Neural cell (in vitro differentiated cells): ENCODE measurements at regions not wholly inside any gene's neighbourhood (a gene's known extent, or its start where the extent isn't known, plus 50 kb on each side); places are given as distances from the start of the nearest gene placed in this dataset.
A peak's percentile ranks its signal among the peaks of the same experiment; 100 is the strongest.

Source experiments
- H2AFZ ChIP-seq: fragments of 200-600, 300-800 bp; sonication (generic), shearing (Covaris generic); 2 replicates; pipeline ENCODE4 v1.6.0; 2014; ENCODE audit warnings: low read depth, mild to moderate bottlenecking, antibody characterized with exemption, low read length, moderate library complexity
- H3F3A ChIP-seq: fragments of 200-600 bp; shearing (Covaris generic); 2 replicates; pipeline ENCODE4 v1.6.1; 2016; ENCODE audit warnings: mild to moderate bottlenecking, moderate library complexity, mixed read lengths, antibody characterized with exemption, low read length; ENCODE audit not compliant: insufficient read depth, poor library complexity, severe bottlenecking
- H3K27ac ChIP-seq: fragments of 200-600, 300-800 bp; sonication (generic), shearing (Covaris generic); 2 replicates; pipeline ENCODE4 v1.5.1; 2014; ENCODE audit warnings: mild to moderate bottlenecking, low read length, moderate library complexity
- H3K27me3 ChIP-seq: fragments of 300-800, 200-600 bp; sonication (generic), shearing (Covaris generic); 2 replicates; pipeline ENCODE4 v1.6.0; 2014; ENCODE audit warnings: mild to moderate bottlenecking, low read depth, low read length, moderate library complexity; ENCODE audit not compliant: insufficient read depth
- H3K36me3 ChIP-seq: fragments of 300-800, 200-600 bp; sonication (generic), shearing (Covaris generic); 2 replicates; pipeline ENCODE4 v1.5.1; 2014; ENCODE audit warnings: mild to moderate bottlenecking, antibody characterized with exemption, low read length, moderate library complexity; ENCODE audit not compliant: insufficient read depth
- H3K4me2 ChIP-seq: fragments of 300-800, 200-600 bp; sonication (generic), shearing (Covaris generic); 2 replicates; pipeline ENCODE4 v1.6.0; 2014; ENCODE audit warnings: mild to moderate bottlenecking, low read length
- H3K4me3 ChIP-seq: fragments of 300-800, 200-600 bp; sonication (generic), shearing (Covaris generic); 2 replicates; pipeline ENCODE4 v1.5.1; 2014; ENCODE audit warnings: mild to moderate bottlenecking, low read length, moderate library complexity
- H3K79me2 ChIP-seq: fragments of 200-600 bp; shearing (Covaris generic); replicated peaks from 2 replicates; pipeline ENCODE4 v1.6.0; 2014; ENCODE audit warnings: mild to moderate bottlenecking, low read length, moderate library complexity; ENCODE audit not compliant: insufficient read depth
- H3K9ac ChIP-seq: fragments of 300-800, 200-600 bp; sonication (generic), shearing (Covaris generic); 2 replicates; pipeline ENCODE4 v1.6.1; 2016; ENCODE audit warnings: mild to moderate bottlenecking, low read length, mixed read lengths
- H3K9me2 ChIP-seq: fragments of 200-600 bp; shearing (Covaris generic); 2 replicates; pipeline ENCODE4 v1.6.1; 2016; ENCODE audit warnings: mild to moderate bottlenecking, low read length, mixed read lengths; ENCODE audit not compliant: insufficient read depth
- H3K9me3 ChIP-seq: fragments of 200-600, 300-800 bp; sonication (generic), shearing (Covaris generic); 2 replicates; pipeline ENCODE4 v1.6.1; 2016; ENCODE audit warnings: mild to moderate bottlenecking, mixed run types, low read length, moderate library complexity, mixed read lengths
- H4K20me1 ChIP-seq: fragments of 200-600 bp; shearing (Covaris generic); 2 replicates; pipeline ENCODE4 v1.6.1; 2016; ENCODE audit warnings: mild to moderate bottlenecking, mixed run types; ENCODE audit not compliant: insufficient read depth
- EP300 ChIP-seq: fragments of 450-650 bp; conservative IDR thresholded peaks from 2 replicates; pipeline ENCODE4 v1.6.1; 2014; ENCODE audit warnings: antibody characterized with exemption, mild to moderate bottlenecking, moderate library complexity; ENCODE audit not compliant: poor library complexity, severe bottlenecking
- EZH2 ChIP-seq: fragments of 200-600, 300-800 bp; shearing (Covaris generic), sonication (generic); IDR thresholded peaks from 2 replicates; pipeline ENCODE4 v1.6.1; 2014; ENCODE audit warnings: antibody characterized with exemption, low read length, borderline replicate concordance, mild to moderate bottlenecking; ENCODE audit not compliant: insufficient read depth, poor library complexity, severe bottlenecking
- MXI1 ChIP-seq: fragments of 450-650 bp; conservative IDR thresholded peaks from 2 replicates; pipeline ENCODE4 v1.6.1; 2014; ENCODE audit warnings: antibody characterized with exemption, mild to moderate bottlenecking; ENCODE audit not compliant: poor library complexity, severe bottlenecking
- POLR2AphosphoS5 ChIP-seq: IDR thresholded peaks from 2 replicates; pipeline ENCODE4 v1.6.1; 2012
- RAD21 ChIP-seq: fragments of 450-650 bp; conservative IDR thresholded peaks from 2 replicates; pipeline ENCODE4 v1.6.1; 2014; ENCODE audit warnings: antibody characterized with exemption, mild to moderate bottlenecking, moderate library complexity
- SMC3 ChIP-seq: fragments of 450-650 bp; conservative IDR thresholded peaks from 2 replicates; pipeline ENCODE4 v1.6.1; 2014; ENCODE audit warnings: antibody characterized with exemption, mild to moderate bottlenecking, moderate library complexity; ENCODE audit not compliant: poor library complexity
- TAF1 ChIP-seq: IDR thresholded peaks from 2 replicates; pipeline ENCODE4 v1.6.1; 2012; ENCODE audit warnings: low read depth
- TF ChIP-seq, protein P1 (sequence below): fragments of 450-650 bp; IDR thresholded peaks from 2 replicates; pipeline ENCODE4 v1.5.1; 2014; ENCODE audit warnings: antibody characterized with exemption, mild to moderate bottlenecking, moderate library complexity; ENCODE audit not compliant: poor library complexity, severe bottlenecking
- TF ChIP-seq, protein P2 (sequence below): IDR thresholded peaks from 2 replicates; pipeline ENCODE4 v1.6.1; 2012; ENCODE audit warnings: borderline replicate concordance

DNA sequence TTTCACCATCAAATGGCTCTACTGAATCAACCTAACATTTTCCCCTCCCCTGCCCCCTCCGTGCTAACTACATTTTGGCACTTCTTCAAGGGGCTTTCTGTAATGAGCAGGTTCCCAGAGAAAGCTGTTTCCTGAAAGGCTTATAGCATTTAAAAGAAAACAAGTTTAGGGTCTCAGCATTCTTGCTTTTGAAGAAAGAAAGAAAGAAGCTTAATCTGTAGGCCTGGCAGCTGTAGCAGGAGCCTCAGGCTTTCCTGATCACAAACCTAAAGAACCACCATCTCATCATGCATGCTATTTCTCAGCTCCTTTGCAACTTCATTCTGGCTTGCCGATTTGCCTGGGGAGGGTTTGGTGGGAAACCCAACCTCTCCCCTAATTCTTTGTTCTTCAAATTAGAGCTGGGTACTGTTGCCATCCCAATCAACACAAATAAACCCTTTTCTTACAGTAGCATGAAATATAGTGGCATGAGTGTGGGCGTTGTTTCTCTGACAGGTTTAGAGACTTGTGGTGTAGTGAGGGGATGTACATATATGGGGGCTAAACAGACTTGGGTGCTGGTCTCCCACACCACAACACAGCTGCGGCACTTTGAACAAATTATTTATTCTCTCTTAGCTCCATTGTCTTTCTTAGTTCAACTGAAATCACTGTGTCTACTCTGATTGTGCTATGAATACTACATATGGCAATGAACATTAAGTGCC, 160.5 kb upstream of the TNC start:
- Histone ChIP-seq H2AFZ (no peak overlapping the region), H4K20me1 (no peaks in the 10 kb centered on the region), H3F3A (no peaks in the 10 kb centered on the region), H3K4me3 (no peak overlapping the region), H3K9ac (no peak overlapping the region), H3K9me3 (no peaks in the 10 kb centered on the region), H3K79me2 (no peaks in the 10 kb centered on the region), H3K36me3 (no peaks in the 10 kb centered on the region), H3K27ac (peak overlapping the region; percentile 53), H3K4me2 (no peak overlapping the region), H3K27me3 (no peaks in the 10 kb centered on the region), H3K9me2 (no peaks in the 10 kb centered on the region)
- TF ChIP-seq SMC3 (no peak), TAF1 (no peak), MXI1 (no peak), EZH2 (no peak), EP300 (no peak), RAD21 (no peak), POLR2AphosphoS5 (no peak)
- TF ChIP-seq, protein P1, sequence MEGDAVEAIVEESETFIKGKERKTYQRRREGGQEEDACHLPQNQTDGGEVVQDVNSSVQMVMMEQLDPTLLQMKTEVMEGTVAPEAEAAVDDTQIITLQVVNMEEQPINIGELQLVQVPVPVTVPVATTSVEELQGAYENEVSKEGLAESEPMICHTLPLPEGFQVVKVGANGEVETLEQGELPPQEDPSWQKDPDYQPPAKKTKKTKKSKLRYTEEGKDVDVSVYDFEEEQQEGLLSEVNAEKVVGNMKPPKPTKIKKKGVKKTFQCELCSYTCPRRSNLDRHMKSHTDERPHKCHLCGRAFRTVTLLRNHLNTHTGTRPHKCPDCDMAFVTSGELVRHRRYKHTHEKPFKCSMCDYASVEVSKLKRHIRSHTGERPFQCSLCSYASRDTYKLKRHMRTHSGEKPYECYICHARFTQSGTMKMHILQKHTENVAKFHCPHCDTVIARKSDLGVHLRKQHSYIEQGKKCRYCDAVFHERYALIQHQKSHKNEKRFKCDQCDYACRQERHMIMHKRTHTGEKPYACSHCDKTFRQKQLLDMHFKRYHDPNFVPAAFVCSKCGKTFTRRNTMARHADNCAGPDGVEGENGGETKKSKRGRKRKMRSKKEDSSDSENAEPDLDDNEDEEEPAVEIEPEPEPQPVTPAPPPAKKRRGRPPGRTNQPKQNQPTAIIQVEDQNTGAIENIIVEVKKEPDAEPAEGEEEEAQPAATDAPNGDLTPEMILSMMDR, result no peak
- TF ChIP-seq, protein P2, sequence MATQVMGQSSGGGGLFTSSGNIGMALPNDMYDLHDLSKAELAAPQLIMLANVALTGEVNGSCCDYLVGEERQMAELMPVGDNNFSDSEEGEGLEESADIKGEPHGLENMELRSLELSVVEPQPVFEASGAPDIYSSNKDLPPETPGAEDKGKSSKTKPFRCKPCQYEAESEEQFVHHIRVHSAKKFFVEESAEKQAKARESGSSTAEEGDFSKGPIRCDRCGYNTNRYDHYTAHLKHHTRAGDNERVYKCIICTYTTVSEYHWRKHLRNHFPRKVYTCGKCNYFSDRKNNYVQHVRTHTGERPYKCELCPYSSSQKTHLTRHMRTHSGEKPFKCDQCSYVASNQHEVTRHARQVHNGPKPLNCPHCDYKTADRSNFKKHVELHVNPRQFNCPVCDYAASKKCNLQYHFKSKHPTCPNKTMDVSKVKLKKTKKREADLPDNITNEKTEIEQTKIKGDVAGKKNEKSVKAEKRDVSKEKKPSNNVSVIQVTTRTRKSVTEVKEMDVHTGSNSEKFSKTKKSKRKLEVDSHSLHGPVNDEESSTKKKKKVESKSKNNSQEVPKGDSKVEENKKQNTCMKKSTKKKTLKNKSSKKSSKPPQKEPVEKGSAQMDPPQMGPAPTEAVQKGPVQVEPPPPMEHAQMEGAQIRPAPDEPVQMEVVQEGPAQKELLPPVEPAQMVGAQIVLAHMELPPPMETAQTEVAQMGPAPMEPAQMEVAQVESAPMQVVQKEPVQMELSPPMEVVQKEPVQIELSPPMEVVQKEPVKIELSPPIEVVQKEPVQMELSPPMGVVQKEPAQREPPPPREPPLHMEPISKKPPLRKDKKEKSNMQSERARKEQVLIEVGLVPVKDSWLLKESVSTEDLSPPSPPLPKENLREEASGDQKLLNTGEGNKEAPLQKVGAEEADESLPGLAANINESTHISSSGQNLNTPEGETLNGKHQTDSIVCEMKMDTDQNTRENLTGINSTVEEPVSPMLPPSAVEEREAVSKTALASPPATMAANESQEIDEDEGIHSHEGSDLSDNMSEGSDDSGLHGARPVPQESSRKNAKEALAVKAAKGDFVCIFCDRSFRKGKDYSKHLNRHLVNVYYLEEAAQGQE, result no peak

DNA sequence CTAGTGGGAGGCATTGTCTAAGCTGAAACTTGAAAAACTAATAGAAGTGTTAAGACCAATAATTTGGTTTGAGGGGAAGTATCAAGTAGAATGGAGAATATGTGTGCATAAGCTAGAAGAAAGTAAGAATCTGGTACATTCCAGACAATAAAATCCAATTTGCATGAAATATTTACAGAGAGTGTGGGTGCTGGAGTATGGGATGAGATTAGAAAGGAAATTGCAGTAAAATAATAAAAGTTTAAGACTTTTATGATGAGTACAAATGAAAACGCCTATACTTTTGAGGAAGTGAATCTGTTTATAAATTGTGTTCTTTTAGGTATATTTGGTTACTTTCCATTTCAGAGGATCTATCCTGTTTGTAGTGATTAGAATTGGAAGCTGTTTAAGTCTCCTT, 165.4 kb upstream of the TNC start:
- no peaks in the 10 kb centered on the region for H3K9me3 ChIP-seq
- no peaks in the 10 kb centered on the region for H3K79me2 ChIP-seq
- H3K4me2 ChIP-seq, result no peak overlapping the region
- H3K27me3 ChIP-seq, result no peaks in the 10 kb centered on the region
- H3K36me3 ChIP-seq, result no peaks in the 10 kb centered on the region
- no peaks in the 10 kb centered on the region for H3K9me2 ChIP-seq
- H3K27ac ChIP-seq, result no peak overlapping the region
- no peak for TF ChIP-seq TAF1
- TF ChIP-seq, protein P2, result no peak
- TF ChIP-seq EZH2, result no peak
- TF ChIP-seq, protein P1, result no peak
- TF ChIP-seq SMC3, result no peak
- TF ChIP-seq RAD21, result no peak
- TF ChIP-seq POLR2AphosphoS5, result no peak
- no peak for TF ChIP-seq MXI1
- TF ChIP-seq EP300, result no peak
- no peak overlapping the region for H2AFZ ChIP-seq
- no peak overlapping the region for H3K9ac ChIP-seq
- no peaks in the 10 kb centered on the region for H3F3A ChIP-seq
- no peaks in the 10 kb centered on the region for H4K20me1 ChIP-seq
- H3K4me3 ChIP-seq, result no peak overlapping the region
